ENCODE measurements at regions not wholly inside any gene's neighbourhood (a gene's known extent, or its start where the extent isn't known, plus 50 kb on each side); places are given as distances from the start of the nearest gene placed in this dataset.
A peak's percentile ranks its signal among the peaks of the same experiment; 100 is the strongest.
"Not testable (repeated sequence)": the region's sequence is repeated elsewhere in the genome, so short reads cannot be mapped to it uniquely, and the experiment has no call there.

GRCh38 chr9:78438211-78438610 lies 141.3 kb downstream of the PSAT1 start:
- no peak for DNase-seq (ENCODE audit: low read depth)

- DNase-seq (ENCODE audit: low read depth) = no peak
These were observed 141.9 kb downstream of the PSAT1 start for GRCh38 chr9:78438780-78439179.

- peak; percentile 55 for DNase-seq (ENCODE audit: low read depth)
These were observed 142.4 kb downstream of the PSAT1 start for GRCh38 chr9:78439190-78439865.

- DNase-seq (ENCODE audit: low read depth) = no peak
These were observed 143.2 kb downstream of the PSAT1 start for GRCh38 chr9:78439866-78440830.

- no peak for DNase-seq (ENCODE audit: low read depth)
These were observed 144.5 kb downstream of the PSAT1 start for GRCh38 chr9:78441396-78441795.

- DNase-seq (ENCODE audit: low read depth) = no peak
These were observed 145.0 kb downstream of the PSAT1 start for GRCh38 chr9:78441822-78442431.

- DNase-seq (ENCODE audit: low read depth) = not testable (repeated sequence)
These were observed 145.7 kb downstream of the PSAT1 start for GRCh38 chr9:78442577-78442976.

- no peak for DNase-seq (ENCODE audit: low read depth)
These were observed 147.0 kb downstream of the PSAT1 start for GRCh38 chr9:78443946-78444345.

GRCh38 chr9:78448960-78449673 lies 152.2 kb downstream of the PSAT1 start:
- no peak for DNase-seq (ENCODE audit: low read depth)

GRCh38 chr9:78453450-78453849 lies 156.5 kb downstream of the PSAT1 start:
- DNase-seq (ENCODE audit: low read depth) = no peak

- no peak for DNase-seq (ENCODE audit: low read depth)
These were observed 165.7 kb downstream of the PSAT1 start for GRCh38 chr9:78462611-78463010.

- DNase-seq (ENCODE audit: low read depth) = no peak
These were observed 166.8 kb downstream of the PSAT1 start for GRCh38 chr9:78463750-78464149.

GRCh38 chr9:78468231-78468630 lies 171.3 kb downstream of the PSAT1 start:
- no peak for DNase-seq (ENCODE audit: low read depth)

- no peak for DNase-seq (ENCODE audit: low read depth)
These were observed 172.2 kb downstream of the PSAT1 start for GRCh38 chr9:78468974-78469576.

- DNase-seq (ENCODE audit: low read depth) = no peak
These were observed 173.3 kb downstream of the PSAT1 start for GRCh38 chr9:78470216-78470615.

GRCh38 chr9:78470741-78471140 lies 173.8 kb downstream of the PSAT1 start:
- DNase-seq (ENCODE audit: low read depth) = no peak

GRCh38 chr9:78472111-78472510 lies 175.2 kb downstream of the PSAT1 start:
- no peak for DNase-seq (ENCODE audit: low read depth)

GRCh38 chr9:78479441-78479840 lies 182.5 kb downstream of the PSAT1 start:
- DNase-seq (ENCODE audit: low read depth) = no peak

- no peak for DNase-seq (ENCODE audit: low read depth)
These were observed 189.7 kb downstream of the PSAT1 start for GRCh38 chr9:78486661-78487060.

GRCh38 chr9:78490231-78490630 lies 193.3 kb downstream of the PSAT1 start:
- no peak for DNase-seq (ENCODE audit: low read depth)

- no peak for DNase-seq (ENCODE audit: low read depth)
These were observed 194.5 kb downstream of the PSAT1 start for GRCh38 chr9:78491402-78491801.

All from activated T-cell treated with anti-CD3 and anti-CD28 coated beads for 1 hour (primary cell).